ENCODE measurements at regions not wholly inside any gene's neighbourhood (a gene's known extent, or its start where the extent isn't known, plus 50 kb on each side); places are given as distances from the start of the nearest gene placed in this dataset.

- TF ChIP-seq CTCF (conservative IDR thresholded peaks at IDR 0.05) (no peak), EZH2 (IDR thresholded peaks at IDR 0.05; ENCODE audit: low read depth) (no peak)
Measured at GRCh38 chr4:173463816-173464215, 64.9 kb upstream of the SCRG1 start.
